ENCODE measurements at regions not wholly inside any gene's neighbourhood (a gene's known extent, or its start where the extent isn't known, plus 50 kb on each side); places are given as distances from the start of the nearest gene placed in this dataset.

GRCh38 chr16:59701963-59702930 is 968.1 kb upstream of the GOT2 start:
- Histone ChIP-seq H3K36me3 (replicated peaks in 1 of 2; ENCODE audit: insufficient read depth in 1 of 2, low read depth in 2 of 2) (no peaks in the 10 kb centered on the region), H3K4me3 (no peak overlapping the region), H3K4me1 (no peaks in the 10 kb centered on the region), H3K9me3 (no peaks in the 10 kb centered on the region), H3K27ac (no peak overlapping the region), H3K27me3 (no peaks in the 10 kb centered on the region)
- WGBS, 2 donors: 40 to 41% methylated on average over 3 of the region's 3 CpGs
- TF ChIP-seq POLR2A (IDR thresholded peaks at IDR 0.05) (no peak), CTCF (IDR thresholded peaks at IDR 0.05) (no peak)
- ATAC-seq (no peak), DNase-seq (no peak)
- intact Hi-C loops (cut with DNase I): no loop called here

- intact Hi-C loops (cut with DNase I): no loop called here
- WGBS, 2 donors: 67 to 78% methylated on average over 1 of the region's 1 CpG
- no peak for DNase-seq
- H3K27ac ChIP-seq: no peak overlapping the region
- no peak overlapping the region for H3K4me3 ChIP-seq
- ATAC-seq: no peak
- H3K36me3 ChIP-seq (replicated peaks in 1 of 2; ENCODE audit: insufficient read depth in 1 of 2, low read depth in 2 of 2): no peaks in the 10 kb centered on the region
- no peaks in the 10 kb centered on the region for H3K4me1 ChIP-seq
- no peak for TF ChIP-seq CTCF (IDR thresholded peaks at IDR 0.05)
- TF ChIP-seq POLR2A (IDR thresholded peaks at IDR 0.05): no peak
- no peaks in the 10 kb centered on the region for H3K27me3 ChIP-seq
- no peaks in the 10 kb centered on the region for H3K9me3 ChIP-seq
Observed at GRCh38 chr16:59699786-59700185, 965.7 kb upstream of the GOT2 start.

GRCh38 chr16:59698346-59699020 is 964.4 kb upstream of the GOT2 start:
- WGBS, 2 donors: 30 to 39% methylated on average over 3 of the region's 3 CpGs
- Histone ChIP-seq H3K27ac (no peak overlapping the region), H3K36me3 (replicated peaks in 1 of 2; ENCODE audit: insufficient read depth in 1 of 2, low read depth in 2 of 2) (no peaks in the 10 kb centered on the region), H3K9me3 (no peaks in the 10 kb centered on the region), H3K27me3 (no peaks in the 10 kb centered on the region), H3K4me1 (no peaks in the 10 kb centered on the region), H3K4me3 (no peak overlapping the region)
- ATAC-seq: no peak
- intact Hi-C loops (cut with DNase I): no loop called here
- no peak for TF ChIP-seq CTCF (IDR thresholded peaks at IDR 0.05)
- TF ChIP-seq POLR2A (IDR thresholded peaks at IDR 0.05): no peak
- no peak for DNase-seq

GRCh38 chr16:59697761-59698160 is 963.6 kb upstream of the GOT2 start:
- H3K36me3 ChIP-seq (replicated peaks in 1 of 2; ENCODE audit: insufficient read depth in 1 of 2, low read depth in 2 of 2): no peaks in the 10 kb centered on the region
- H3K27me3 ChIP-seq: no peaks in the 10 kb centered on the region
- no peak overlapping the region for H3K4me3 ChIP-seq
- H3K9me3 ChIP-seq: no peaks in the 10 kb centered on the region
- ATAC-seq (no peak), DNase-seq (no peak)
- intact Hi-C loops (cut with DNase I): no loop called here
- TF ChIP-seq POLR2A (IDR thresholded peaks at IDR 0.05) (no peak), CTCF (IDR thresholded peaks at IDR 0.05) (no peak)
- 75 to 77% methylated on average over 1 of the region's 1 CpG for WGBS, 2 donors
- H3K4me1 ChIP-seq: no peaks in the 10 kb centered on the region
- H3K27ac ChIP-seq: no peak overlapping the region
